ENCODE measurements at regions not wholly inside any gene's neighbourhood (a gene's known extent, or its start where the extent isn't known, plus 50 kb on each side); places are given as distances from the start of the nearest gene placed in this dataset.

DNA sequence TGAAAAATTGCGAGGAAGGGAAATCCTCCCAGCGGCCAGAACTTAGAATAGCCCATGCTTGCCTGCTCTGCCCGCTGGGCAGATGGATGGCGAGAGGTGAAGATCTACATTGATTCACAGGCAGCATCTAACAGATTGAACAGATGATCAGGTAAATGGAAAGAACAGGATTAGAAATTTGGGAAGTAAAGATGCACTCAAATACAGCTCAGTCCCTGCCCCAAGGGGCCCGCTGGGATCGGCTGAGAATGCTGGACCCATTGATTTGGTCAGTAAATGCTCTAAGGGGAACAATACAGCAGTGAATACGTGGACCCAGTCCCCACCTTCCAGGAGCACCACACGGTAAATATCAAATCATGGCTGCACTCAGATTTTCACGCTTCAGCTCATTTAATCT lies 248.2 kb downstream of the MATN1 start:
- H3K4me2 ChIP-seq (ENCODE audit: low read length) = no peak overlapping the region
- no peak overlapping the region for H3K4me3 ChIP-seq (ENCODE audit: low read length)
- H3K36me3 ChIP-seq (ENCODE audit: insufficient read depth, low read length) = no peaks in the 10 kb centered on the region
- no peak overlapping the region for H3K27ac ChIP-seq (ENCODE audit: low read length)
- no peaks in the 10 kb centered on the region for H3K9me3 ChIP-seq (ENCODE audit: low read length)
- TF ChIP-seq, protein P1, sequence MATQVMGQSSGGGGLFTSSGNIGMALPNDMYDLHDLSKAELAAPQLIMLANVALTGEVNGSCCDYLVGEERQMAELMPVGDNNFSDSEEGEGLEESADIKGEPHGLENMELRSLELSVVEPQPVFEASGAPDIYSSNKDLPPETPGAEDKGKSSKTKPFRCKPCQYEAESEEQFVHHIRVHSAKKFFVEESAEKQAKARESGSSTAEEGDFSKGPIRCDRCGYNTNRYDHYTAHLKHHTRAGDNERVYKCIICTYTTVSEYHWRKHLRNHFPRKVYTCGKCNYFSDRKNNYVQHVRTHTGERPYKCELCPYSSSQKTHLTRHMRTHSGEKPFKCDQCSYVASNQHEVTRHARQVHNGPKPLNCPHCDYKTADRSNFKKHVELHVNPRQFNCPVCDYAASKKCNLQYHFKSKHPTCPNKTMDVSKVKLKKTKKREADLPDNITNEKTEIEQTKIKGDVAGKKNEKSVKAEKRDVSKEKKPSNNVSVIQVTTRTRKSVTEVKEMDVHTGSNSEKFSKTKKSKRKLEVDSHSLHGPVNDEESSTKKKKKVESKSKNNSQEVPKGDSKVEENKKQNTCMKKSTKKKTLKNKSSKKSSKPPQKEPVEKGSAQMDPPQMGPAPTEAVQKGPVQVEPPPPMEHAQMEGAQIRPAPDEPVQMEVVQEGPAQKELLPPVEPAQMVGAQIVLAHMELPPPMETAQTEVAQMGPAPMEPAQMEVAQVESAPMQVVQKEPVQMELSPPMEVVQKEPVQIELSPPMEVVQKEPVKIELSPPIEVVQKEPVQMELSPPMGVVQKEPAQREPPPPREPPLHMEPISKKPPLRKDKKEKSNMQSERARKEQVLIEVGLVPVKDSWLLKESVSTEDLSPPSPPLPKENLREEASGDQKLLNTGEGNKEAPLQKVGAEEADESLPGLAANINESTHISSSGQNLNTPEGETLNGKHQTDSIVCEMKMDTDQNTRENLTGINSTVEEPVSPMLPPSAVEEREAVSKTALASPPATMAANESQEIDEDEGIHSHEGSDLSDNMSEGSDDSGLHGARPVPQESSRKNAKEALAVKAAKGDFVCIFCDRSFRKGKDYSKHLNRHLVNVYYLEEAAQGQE (IDR thresholded peaks at IDR 0.05; ENCODE audit: borderline replicate concordance) = no peak
- TF ChIP-seq, protein P2, sequence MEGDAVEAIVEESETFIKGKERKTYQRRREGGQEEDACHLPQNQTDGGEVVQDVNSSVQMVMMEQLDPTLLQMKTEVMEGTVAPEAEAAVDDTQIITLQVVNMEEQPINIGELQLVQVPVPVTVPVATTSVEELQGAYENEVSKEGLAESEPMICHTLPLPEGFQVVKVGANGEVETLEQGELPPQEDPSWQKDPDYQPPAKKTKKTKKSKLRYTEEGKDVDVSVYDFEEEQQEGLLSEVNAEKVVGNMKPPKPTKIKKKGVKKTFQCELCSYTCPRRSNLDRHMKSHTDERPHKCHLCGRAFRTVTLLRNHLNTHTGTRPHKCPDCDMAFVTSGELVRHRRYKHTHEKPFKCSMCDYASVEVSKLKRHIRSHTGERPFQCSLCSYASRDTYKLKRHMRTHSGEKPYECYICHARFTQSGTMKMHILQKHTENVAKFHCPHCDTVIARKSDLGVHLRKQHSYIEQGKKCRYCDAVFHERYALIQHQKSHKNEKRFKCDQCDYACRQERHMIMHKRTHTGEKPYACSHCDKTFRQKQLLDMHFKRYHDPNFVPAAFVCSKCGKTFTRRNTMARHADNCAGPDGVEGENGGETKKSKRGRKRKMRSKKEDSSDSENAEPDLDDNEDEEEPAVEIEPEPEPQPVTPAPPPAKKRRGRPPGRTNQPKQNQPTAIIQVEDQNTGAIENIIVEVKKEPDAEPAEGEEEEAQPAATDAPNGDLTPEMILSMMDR (IDR thresholded peaks at IDR 0.05; ENCODE audit: poor library complexity, severe bottlenecking) = no peak
- TF ChIP-seq SMC3 (conservative IDR thresholded peaks at IDR 0.05; ENCODE audit: poor library complexity) = no peak
- no peak for TF ChIP-seq EZH2 (IDR thresholded peaks at IDR 0.05; ENCODE audit: borderline replicate concordance, insufficient read depth, low read length, poor library complexity, severe bottlenecking)
- TF ChIP-seq EP300 (conservative IDR thresholded peaks at IDR 0.05; ENCODE audit: poor library complexity, severe bottlenecking) = no peak
- TF ChIP-seq MXI1 (conservative IDR thresholded peaks at IDR 0.05; ENCODE audit: poor library complexity, severe bottlenecking) = no peak
- TF ChIP-seq POLR2AphosphoS5 (IDR thresholded peaks at IDR 0.05) = no peak
- no peak for TF ChIP-seq RAD21 (conservative IDR thresholded peaks at IDR 0.05)
- no peak for TF ChIP-seq TAF1 (IDR thresholded peaks at IDR 0.05; ENCODE audit: low read depth)
- H4K20me1 ChIP-seq (ENCODE audit: insufficient read depth) = no peaks in the 10 kb centered on the region
- no peaks in the 10 kb centered on the region for H3F3A ChIP-seq (ENCODE audit: insufficient read depth, low read length, poor library complexity, severe bottlenecking)
- H2AFZ ChIP-seq (ENCODE audit: low read depth, low read length) = no peak overlapping the region
- no peak overlapping the region for H3K9ac ChIP-seq (ENCODE audit: low read length)
- no peaks in the 10 kb centered on the region for H3K79me2 ChIP-seq (replicated peaks; ENCODE audit: insufficient read depth, low read length)
- H3K27me3 ChIP-seq (ENCODE audit: insufficient read depth, low read depth, low read length) = no peaks in the 10 kb centered on the region
- H3K9me2 ChIP-seq (ENCODE audit: insufficient read depth, low read length) = no peaks in the 10 kb centered on the region

DNA sequence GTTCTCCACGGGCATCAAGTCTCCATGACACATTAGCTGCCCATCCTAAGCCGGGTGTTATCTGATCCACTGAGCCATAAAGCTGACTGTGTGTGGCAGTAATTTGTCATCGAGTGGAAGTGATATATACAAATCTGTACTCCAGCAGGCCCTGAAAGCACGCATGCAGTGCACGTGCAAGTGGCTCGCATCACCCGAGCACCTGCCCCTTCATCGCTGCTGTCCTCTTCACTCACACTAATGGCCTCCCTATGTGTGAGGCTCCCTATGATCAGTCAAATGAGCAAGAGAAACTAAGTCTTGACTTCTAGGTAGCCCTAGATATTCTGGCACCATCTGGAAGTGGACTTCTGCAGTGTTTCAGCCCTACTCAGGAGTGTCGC lies 248.6 kb downstream of the MATN1 start:
- TF ChIP-seq, protein P1 (IDR thresholded peaks at IDR 0.05; ENCODE audit: borderline replicate concordance) = no peak
- no peak for TF ChIP-seq MXI1 (conservative IDR thresholded peaks at IDR 0.05; ENCODE audit: poor library complexity, severe bottlenecking)
- no peak for TF ChIP-seq RAD21 (conservative IDR thresholded peaks at IDR 0.05)
- no peak for TF ChIP-seq SMC3 (conservative IDR thresholded peaks at IDR 0.05; ENCODE audit: poor library complexity)
- TF ChIP-seq EP300 (conservative IDR thresholded peaks at IDR 0.05; ENCODE audit: poor library complexity, severe bottlenecking) = no peak
- TF ChIP-seq EZH2 (IDR thresholded peaks at IDR 0.05; ENCODE audit: borderline replicate concordance, insufficient read depth, low read length, poor library complexity, severe bottlenecking) = no peak
- no peak for TF ChIP-seq TAF1 (IDR thresholded peaks at IDR 0.05; ENCODE audit: low read depth)
- TF ChIP-seq, protein P2 (IDR thresholded peaks at IDR 0.05; ENCODE audit: poor library complexity, severe bottlenecking) = no peak
- TF ChIP-seq POLR2AphosphoS5 (IDR thresholded peaks at IDR 0.05) = no peak
- no peak overlapping the region for H3K27ac ChIP-seq (ENCODE audit: low read length)
- H3K36me3 ChIP-seq (ENCODE audit: insufficient read depth, low read length) = no peaks in the 10 kb centered on the region

More for the DNA sequence above, 248.6 kb downstream of the MATN1 start:
- Histone ChIP-seq H3K79me2 (replicated peaks; ENCODE audit: insufficient read depth, low read length) (no peaks in the 10 kb centered on the region), H4K20me1 (ENCODE audit: insufficient read depth) (no peaks in the 10 kb centered on the region), H3K9me2 (ENCODE audit: insufficient read depth, low read length) (no peaks in the 10 kb centered on the region), H3F3A (ENCODE audit: insufficient read depth, low read length, poor library complexity, severe bottlenecking) (no peaks in the 10 kb centered on the region), H3K9ac (ENCODE audit: low read length) (no peak overlapping the region), H3K9me3 (ENCODE audit: low read length) (no peaks in the 10 kb centered on the region), H3K27me3 (ENCODE audit: insufficient read depth, low read depth, low read length) (no peaks in the 10 kb centered on the region), H3K4me3 (ENCODE audit: low read length) (no peak overlapping the region), H3K4me2 (ENCODE audit: low read length) (no peak overlapping the region), H2AFZ (ENCODE audit: low read depth, low read length) (no peak overlapping the region)

Data from neural cell (in vitro differentiated cells).